SK-N-SH (cell line): ENCODE measurements at regions not wholly inside any gene's neighbourhood (a gene's known extent, or its start where the extent isn't known, plus 50 kb on each side); places are given as distances from the start of the nearest gene placed in this dataset.

ENCODE experiments used
- CTCF ChIA-PET: fragments of 300-600, 350-600 bp; formaldehyde crosslinking; extraction: SDS; loops from one replicate; lab custom pipeline; 2021; lab: Yijun Ruan, JAX
- POLR2A ChIA-PET: fragments of 350-600 bp; sonication (Branson Sonifier 250); formaldehyde crosslinking; extraction: SDS; loops from one replicate; lab custom pipeline; 2020; ENCODE audit warnings: antibody characterized with exemption, inconsistent platforms; lab: Yijun Ruan, JAX
- DNase-seq: peaks from one replicate; pipeline ENCODE4 v3.0.0; 2012
- H2AFZ ChIP-seq: fragments of 200-600 bp; sonication (generic); 2 replicates; pipeline ENCODE4 v1.8.1; 2016; ENCODE audit warnings: antibody characterized with exemption, mild to moderate bottlenecking, low read depth
- H3F3A ChIP-seq: fragments of 200-600 bp; sonication (generic); replicated peaks from 2 replicates; pipeline ENCODE3; 2016; ENCODE audit warnings: antibody characterized with exemption, mild to moderate bottlenecking; ENCODE audit not compliant: insufficient read depth
- H3K27ac ChIP-seq, 2 experiments: fragments of 200-500 bp in 1 of 2; fragments of 200-600 bp in 1 of 2; sonication (Bioruptor generic) in 1 of 2; sonication (generic), shearing (Covaris generic) in 1 of 2; 2 replicates each; pipeline versions ENCODE4 v1.5.1 to v1.6.1; 2014 to 2016; ENCODE audit warnings: low read depth in 2 of 2, inconsistent platforms in 1 of 2, low read length in 1 of 2, mild to moderate bottlenecking in 1 of 2, mixed read lengths in 1 of 2
- H3K27me3 ChIP-seq: fragments of 200-600 bp; sonication (generic), shearing (Covaris generic); 2 replicates; pipeline ENCODE4 v1.6.1; 2016; ENCODE audit warnings: mixed run types; ENCODE audit not compliant: insufficient read depth
- H3K36me3 ChIP-seq, 2 experiments: fragments of 200-500 bp in 1 of 2; fragments of 200-600 bp in 1 of 2; sonication (Bioruptor generic) in 1 of 2; sonication (generic) in 1 of 2; replicated peaks in 1 of 2; 2 replicates each; pipeline versions ENCODE3 to v1.5.1; 2014 to 2016; ENCODE audit warnings: low read length in 1 of 2, mild to moderate bottlenecking in 1 of 2; ENCODE audit not compliant: insufficient read depth in 2 of 2, control insufficient read depth in 1 of 2
- H3K4me1 ChIP-seq, 2 experiments: fragments of 200-500 bp in 1 of 2; fragments of 200-600 bp in 1 of 2; sonication (Bioruptor generic) in 1 of 2; sonication (generic), shearing (Covaris generic) in 1 of 2; 2 replicates each; pipeline versions ENCODE4 v1.5.1 to v1.6.1; 2014 to 2016; ENCODE audit warnings: low read depth in 1 of 2, low read length in 1 of 2, mixed run types in 1 of 2; ENCODE audit not compliant: insufficient read depth in 2 of 2, control insufficient read depth in 1 of 2
- H3K4me2 ChIP-seq: fragments of 200-600 bp; sonication (generic), shearing (Covaris generic); 2 replicates; pipeline ENCODE4 v1.6.1; 2017; ENCODE audit warnings: mixed run types
- H3K4me3 ChIP-seq, 2 experiments: fragments of 200-500 bp in 1 of 2; fragments of 200-600 bp in 1 of 2; sonication (Bioruptor generic) in 1 of 2; sonication (generic), shearing (Covaris generic) in 1 of 2; 2 replicates each; pipeline versions ENCODE4 v1.5.1 to v1.8.1; 2014 to 2016; ENCODE audit warnings: low read depth in 2 of 2, inconsistent platforms in 1 of 2, low read length in 1 of 2, mild to moderate bottlenecking in 1 of 2, mixed read lengths in 1 of 2, moderate library complexity in 1 of 2
- H3K79me2 ChIP-seq: fragments of 200-600 bp; sonication (generic); 2 replicates; pipeline ENCODE4 v1.8.1; 2017; ENCODE audit warnings: mild to moderate bottlenecking; ENCODE audit not compliant: insufficient read depth
- H3K9ac ChIP-seq: fragments of 200-600 bp; sonication (generic); 2 replicates; pipeline ENCODE4 v1.6.1; 2017; ENCODE audit warnings: mixed run types
- H3K9me2 ChIP-seq: fragments of 200-600 bp; sonication (generic); 2 replicates; pipeline ENCODE4 v1.6.1; 2017; ENCODE audit warnings: mixed run types
- H3K9me3 ChIP-seq: fragments of 200-600 bp; sonication (generic); 2 replicates; pipeline ENCODE4 v1.6.1; 2017; ENCODE audit warnings: mixed run types, mild to moderate bottlenecking, moderate library complexity
- H4K20me1 ChIP-seq: fragments of 200-600 bp; sonication (generic); 2 replicates; pipeline ENCODE4 v1.6.1; 2017; ENCODE audit warnings: mild to moderate bottlenecking, mixed run types; ENCODE audit not compliant: insufficient read depth
- CHD2 ChIP-seq: fragments of 150-350 bp; IDR thresholded peaks from 2 replicates; pipeline ENCODE4 v1.6.1; 2018; ENCODE audit warnings: low read length; ENCODE audit not compliant: partially characterized antibody
- ELF1 ChIP-seq: IDR thresholded peaks from 2 replicates; pipeline ENCODE4 v1.4.0; 2012
- EZH2phosphoT487 ChIP-seq: fragments of 200-600 bp; sonication (generic); IDR thresholded peaks from 2 replicates; pipeline ENCODE4 v1.6.1; 2017; ENCODE audit warnings: low read depth, mixed run types, mild to moderate bottlenecking, antibody characterized with exemption, moderate library complexity, borderline replicate concordance
- FOSL2 ChIP-seq: IDR thresholded peaks from 2 replicates; pipeline ENCODE4 v1.4.0; 2012; ENCODE audit warnings: low read depth, mild to moderate bottlenecking, moderate library complexity, borderline replicate concordance
- FOXJ3 ChIP-seq: sonication (generic); formaldehyde crosslinking; IDR thresholded peaks from 2 replicates; pipeline ENCODE4 v1.5.1; 2020; ENCODE audit warnings: mild to moderate bottlenecking, missing genetic modification reagents
- FOXM1 ChIP-seq: IDR thresholded peaks from 2 replicates; pipeline ENCODE4 v1.4.0; 2012; ENCODE audit warnings: low read depth, mild to moderate bottlenecking
- MEF2A ChIP-seq: IDR thresholded peaks from 2 replicates; pipeline ENCODE4 v1.4.0; 2012; ENCODE audit warnings: low read depth, borderline replicate concordance
- NFIC ChIP-seq: IDR thresholded peaks from 2 replicates; pipeline ENCODE4 v1.4.0; 2012; ENCODE audit warnings: borderline replicate concordance
- NRF1 ChIP-seq: IDR thresholded peaks from 2 replicates; pipeline ENCODE4 v1.6.1; 2012; ENCODE audit warnings: low read depth, mild to moderate bottlenecking, low read length
- RCOR1 ChIP-seq: fragments of 150-350 bp; IDR thresholded peaks from 2 replicates; pipeline ENCODE4 v1.6.1; 2017; ENCODE audit warnings: antibody characterized with exemption, low read length
- SMC3 ChIP-seq: IDR thresholded peaks from 2 replicates; pipeline ENCODE4 v1.6.1; 2012; ENCODE audit warnings: low read depth, low read length, improper control_type of control experiment
- TAF1 ChIP-seq: IDR thresholded peaks from 2 replicates; pipeline ENCODE4 v1.6.1; 2012; ENCODE audit warnings: low read depth, mild to moderate bottlenecking, low read length, moderate library complexity, borderline replicate concordance
- TEAD4 ChIP-seq: IDR thresholded peaks from 2 replicates; pipeline ENCODE4 v1.4.0; 2012; ENCODE audit warnings: mild to moderate bottlenecking, borderline replicate concordance; ENCODE audit not compliant: insufficient read depth
- YY1 ChIP-seq: IDR thresholded peaks from 2 replicates; pipeline ENCODE4 v1.4.0; 2012; ENCODE audit warnings: low read depth, mild to moderate bottlenecking
- whole genome bisulfite sequencing: methylation state at CpG from one replicate; pipeline ENCODE4 v1.1.6; 2017; ENCODE audit warnings: low lambda C conversion rate; 5-methylcytosine and 5-hydroxymethylcytosine counted together
- TF ChIP-seq, protein P1 (sequence below): fragments of 200-600 bp; sonication (generic); IDR thresholded peaks from 2 replicates; pipeline ENCODE4 v1.6.1; 2017; ENCODE audit warnings: antibody characterized with exemption, mild to moderate bottlenecking, moderate library complexity
- TF ChIP-seq, protein P2 (sequence below): IDR thresholded peaks from 2 replicates; pipeline ENCODE4; 2012
- TF ChIP-seq, protein P3 (sequence below): fragments of 150-350 bp; IDR thresholded peaks from 2 replicates; pipeline ENCODE4 v1.6.1; 2016; ENCODE audit warnings: mild to moderate bottlenecking, low read depth, low read length
- TF ChIP-seq, protein P4 (sequence below): IDR thresholded peaks from 2 replicates; pipeline ENCODE4 v1.4.0; 2012; ENCODE audit warnings: low read depth, borderline replicate concordance
- TF ChIP-seq, protein P5 (sequence below): IDR thresholded peaks from 2 replicates; pipeline ENCODE4 v1.4.0; 2012; ENCODE audit warnings: low read depth

DNA sequence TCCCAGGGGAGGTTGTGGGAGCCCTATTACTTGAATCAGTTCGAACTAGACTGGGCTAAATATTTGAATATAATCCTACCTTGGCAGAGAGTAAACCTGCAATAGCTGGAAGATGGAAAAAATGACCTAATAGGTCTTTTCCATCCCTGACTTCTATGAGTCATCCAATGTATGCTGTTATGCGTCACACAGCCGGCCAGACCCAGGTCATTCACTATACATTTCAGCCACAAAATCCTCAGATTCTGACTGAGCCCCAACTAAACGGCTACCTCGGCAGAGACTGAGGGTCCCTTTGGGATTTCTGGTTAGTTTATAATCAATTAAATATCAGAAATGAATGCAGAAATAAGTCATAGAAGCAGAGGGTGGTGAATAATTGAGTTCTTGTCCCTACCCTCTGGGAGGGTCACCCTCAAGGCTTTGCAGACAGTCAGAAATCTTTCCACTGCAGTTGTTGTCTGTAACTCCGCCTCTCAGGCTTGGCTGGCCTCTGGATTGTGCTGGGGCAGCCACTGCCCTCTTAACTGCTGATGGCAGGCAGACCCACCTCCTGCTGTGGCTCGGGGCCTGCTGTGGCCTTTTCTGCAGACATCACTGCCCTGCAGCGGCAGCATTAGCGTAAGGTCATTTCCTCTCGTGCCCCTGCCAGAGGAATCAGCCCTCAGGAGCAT, 240.5 kb downstream of the TGFB2 start (continued):
- no peak for TF ChIP-seq TEAD4
- TF ChIP-seq TAF1: 0 out of 2 replicates have a peak, but pooled peaks have one; percentile 15
- TF ChIP-seq, protein P1, sequence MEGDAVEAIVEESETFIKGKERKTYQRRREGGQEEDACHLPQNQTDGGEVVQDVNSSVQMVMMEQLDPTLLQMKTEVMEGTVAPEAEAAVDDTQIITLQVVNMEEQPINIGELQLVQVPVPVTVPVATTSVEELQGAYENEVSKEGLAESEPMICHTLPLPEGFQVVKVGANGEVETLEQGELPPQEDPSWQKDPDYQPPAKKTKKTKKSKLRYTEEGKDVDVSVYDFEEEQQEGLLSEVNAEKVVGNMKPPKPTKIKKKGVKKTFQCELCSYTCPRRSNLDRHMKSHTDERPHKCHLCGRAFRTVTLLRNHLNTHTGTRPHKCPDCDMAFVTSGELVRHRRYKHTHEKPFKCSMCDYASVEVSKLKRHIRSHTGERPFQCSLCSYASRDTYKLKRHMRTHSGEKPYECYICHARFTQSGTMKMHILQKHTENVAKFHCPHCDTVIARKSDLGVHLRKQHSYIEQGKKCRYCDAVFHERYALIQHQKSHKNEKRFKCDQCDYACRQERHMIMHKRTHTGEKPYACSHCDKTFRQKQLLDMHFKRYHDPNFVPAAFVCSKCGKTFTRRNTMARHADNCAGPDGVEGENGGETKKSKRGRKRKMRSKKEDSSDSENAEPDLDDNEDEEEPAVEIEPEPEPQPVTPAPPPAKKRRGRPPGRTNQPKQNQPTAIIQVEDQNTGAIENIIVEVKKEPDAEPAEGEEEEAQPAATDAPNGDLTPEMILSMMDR: no peak
- TF ChIP-seq, protein P2, sequence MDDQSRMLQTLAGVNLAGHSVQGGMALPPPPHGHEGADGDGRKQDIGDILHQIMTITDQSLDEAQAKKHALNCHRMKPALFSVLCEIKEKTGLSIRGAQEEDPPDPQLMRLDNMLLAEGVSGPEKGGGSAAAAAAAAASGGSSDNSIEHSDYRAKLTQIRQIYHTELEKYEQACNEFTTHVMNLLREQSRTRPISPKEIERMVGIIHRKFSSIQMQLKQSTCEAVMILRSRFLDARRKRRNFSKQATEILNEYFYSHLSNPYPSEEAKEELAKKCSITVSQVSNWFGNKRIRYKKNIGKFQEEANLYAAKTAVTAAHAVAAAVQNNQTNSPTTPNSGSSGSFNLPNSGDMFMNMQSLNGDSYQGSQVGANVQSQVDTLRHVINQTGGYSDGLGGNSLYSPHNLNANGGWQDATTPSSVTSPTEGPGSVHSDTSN: peak; percentile 19; the same call in 1 of the 2 replicates
- TF ChIP-seq, protein P3, sequence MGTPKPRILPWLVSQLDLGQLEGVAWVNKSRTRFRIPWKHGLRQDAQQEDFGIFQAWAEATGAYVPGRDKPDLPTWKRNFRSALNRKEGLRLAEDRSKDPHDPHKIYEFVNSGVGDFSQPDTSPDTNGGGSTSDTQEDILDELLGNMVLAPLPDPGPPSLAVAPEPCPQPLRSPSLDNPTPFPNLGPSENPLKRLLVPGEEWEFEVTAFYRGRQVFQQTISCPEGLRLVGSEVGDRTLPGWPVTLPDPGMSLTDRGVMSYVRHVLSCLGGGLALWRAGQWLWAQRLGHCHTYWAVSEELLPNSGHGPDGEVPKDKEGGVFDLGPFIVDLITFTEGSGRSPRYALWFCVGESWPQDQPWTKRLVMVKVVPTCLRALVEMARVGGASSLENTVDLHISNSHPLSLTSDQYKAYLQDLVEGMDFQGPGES: no peak
- TF ChIP-seq, all 33 proteins: peak for 13

DNA sequence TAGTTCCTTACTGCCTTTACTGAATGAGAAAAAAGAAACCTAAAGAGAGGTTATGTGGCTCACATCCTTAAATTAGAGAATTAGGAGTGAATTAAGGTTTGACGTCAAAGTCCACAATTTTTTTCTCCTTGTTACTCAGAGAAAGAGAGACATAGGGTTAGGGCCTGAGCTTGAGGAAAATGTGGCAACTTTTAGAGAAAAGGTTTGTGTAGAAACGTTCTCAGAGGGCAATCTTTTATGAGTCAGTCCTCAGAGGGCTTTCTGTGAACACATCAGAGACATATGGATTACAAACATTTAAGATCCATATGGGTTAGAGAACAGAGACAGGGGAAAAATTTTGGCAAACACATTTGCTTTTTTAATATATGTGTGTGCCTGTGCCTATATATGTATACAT, 242.8 kb downstream of the TGFB2 start:
- no peak overlapping the region for H3K27ac ChIP-seq
- TF ChIP-seq FOXJ3 (CRISPR knock-in tag): no peak
- no peak for TF ChIP-seq FOXM1
- TF ChIP-seq, protein P2: no peak
- TF ChIP-seq EZH2phosphoT487: no peak
- TF ChIP-seq FOSL2: no peak
- TF ChIP-seq CHD2: no peak
- no peak for TF ChIP-seq YY1
- TF ChIP-seq NFIC: no peak
- no peak for TF ChIP-seq TAF1
- no peak for TF ChIP-seq ELF1
- TF ChIP-seq, protein P4, sequence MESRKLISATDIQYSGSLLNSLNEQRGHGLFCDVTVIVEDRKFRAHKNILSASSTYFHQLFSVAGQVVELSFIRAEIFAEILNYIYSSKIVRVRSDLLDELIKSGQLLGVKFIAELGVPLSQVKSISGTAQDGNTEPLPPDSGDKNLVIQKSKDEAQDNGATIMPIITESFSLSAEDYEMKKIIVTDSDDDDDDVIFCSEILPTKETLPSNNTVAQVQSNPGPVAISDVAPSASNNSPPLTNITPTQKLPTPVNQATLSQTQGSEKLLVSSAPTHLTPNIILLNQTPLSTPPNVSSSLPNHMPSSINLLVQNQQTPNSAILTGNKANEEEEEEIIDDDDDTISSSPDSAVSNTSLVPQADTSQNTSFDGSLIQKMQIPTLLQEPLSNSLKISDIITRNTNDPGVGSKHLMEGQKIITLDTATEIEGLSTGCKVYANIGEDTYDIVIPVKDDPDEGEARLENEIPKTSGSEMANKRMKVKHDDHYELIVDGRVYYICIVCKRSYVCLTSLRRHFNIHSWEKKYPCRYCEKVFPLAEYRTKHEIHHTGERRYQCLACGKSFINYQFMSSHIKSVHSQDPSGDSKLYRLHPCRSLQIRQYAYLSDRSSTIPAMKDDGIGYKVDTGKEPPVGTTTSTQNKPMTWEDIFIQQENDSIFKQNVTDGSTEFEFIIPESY: no peak
- TF ChIP-seq, protein P5, sequence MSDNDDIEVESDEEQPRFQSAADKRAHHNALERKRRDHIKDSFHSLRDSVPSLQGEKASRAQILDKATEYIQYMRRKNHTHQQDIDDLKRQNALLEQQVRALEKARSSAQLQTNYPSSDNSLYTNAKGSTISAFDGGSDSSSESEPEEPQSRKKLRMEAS: no peak
- no peak for TF ChIP-seq RCOR1
- TF ChIP-seq NRF1: no peak
- no peak for TF ChIP-seq SMC3
- TF ChIP-seq MEF2A: no peak
- no peak for DNase-seq
- H3K27me3 ChIP-seq: no peaks in the 10 kb centered on the region
- H3K4me3 ChIP-seq: no peak overlapping the region
- no peaks in the 10 kb centered on the region for H3K9me2 ChIP-seq
- H3K4me2 ChIP-seq: no peak overlapping the region
- no peak overlapping the region for H2AFZ ChIP-seq
- ChIA-PET POLR2A (no interaction called here), CTCF (no interaction called here)
- no peaks in the 10 kb centered on the region for H3K79me2 ChIP-seq
- 83% methylated on average over 2 of the region's 2 CpGs for WGBS
- H4K20me1 ChIP-seq: no peaks in the 10 kb centered on the region
- H3K36me3 ChIP-seq: no peaks in the 10 kb centered on the region
- peaks cover 28% of the 10 kb centered on the region for H3F3A ChIP-seq
- no peak overlapping the region for H3K9ac ChIP-seq
- peaks cover 10 to 13% of the 10 kb centered on the region in 2 experiments; a peak in 3 of 4 replicates for H3K4me1 ChIP-seq
- 0 out of 2 replicates have a peak, but pooled peaks cover under 1% of the 10 kb centered on the region for H3K9me3 ChIP-seq
